ENCODE measurements at regions not wholly inside any gene's neighbourhood (a gene's known extent, or its start where the extent isn't known, plus 50 kb on each side); places are given as distances from the start of the nearest gene placed in this dataset.

DNA sequence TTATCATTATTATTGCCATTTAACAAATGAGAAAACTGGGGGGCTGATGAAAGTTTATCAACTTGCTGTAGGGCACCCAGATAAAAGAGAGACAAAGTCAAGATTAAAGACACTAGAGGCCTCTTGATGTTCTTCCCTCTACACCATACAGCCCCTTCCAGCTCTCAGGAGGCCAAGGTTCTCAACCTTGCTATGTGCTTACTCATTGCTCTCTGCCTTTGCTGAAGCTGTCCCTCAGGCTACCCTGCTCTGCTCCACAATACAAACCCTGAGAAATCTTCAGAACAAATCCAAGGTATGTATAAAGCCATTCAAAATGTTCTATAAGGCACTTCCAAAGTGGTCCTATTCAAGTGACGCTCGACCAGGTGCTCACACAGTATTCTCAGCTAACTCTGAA, 329.9 kb upstream of the TNP1 start:
- Histone ChIP-seq H3K9me3 (ENCODE audit: control insufficient read depth, low read length) (no peaks in the 10 kb centered on the region), H3K4me3 (ENCODE audit: low read depth, low read length) (no peak overlapping the region), H2AFZ (no peak overlapping the region), H3K27ac (no peak overlapping the region), H3K79me2 (no peaks in the 10 kb centered on the region), H3K27me3 (ENCODE audit: control insufficient read depth, insufficient read depth, low read length) (no peaks in the 10 kb centered on the region), H3K4me2 (ENCODE audit: low read length) (no peak overlapping the region), H3K4me1 (no peaks in the 10 kb centered on the region), H3K9ac (no peak overlapping the region), H3K36me3 (ENCODE audit: control insufficient read depth, insufficient read depth, low read length) (no peaks in the 10 kb centered on the region)
- TF ChIP-seq CTCF (IDR thresholded peaks at IDR 0.05), result no peak

DNA sequence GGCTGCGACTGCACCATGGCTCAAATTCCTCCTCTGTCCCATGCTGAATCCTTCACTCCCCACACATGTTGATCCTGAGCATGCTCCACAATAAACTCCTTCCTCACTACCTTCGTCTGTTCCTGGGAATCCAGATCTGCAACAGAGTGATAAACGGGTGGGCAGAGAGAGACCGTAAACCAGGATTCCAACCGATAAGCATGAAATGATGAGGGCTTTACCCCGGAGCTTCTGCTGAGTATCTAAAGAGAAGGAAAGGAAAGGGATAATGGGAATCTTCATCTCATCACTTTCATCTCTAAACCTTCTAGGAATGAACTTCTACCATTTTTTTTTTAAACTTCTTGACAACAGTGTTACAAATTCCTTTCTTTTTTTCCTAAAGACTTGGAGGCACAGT, 329.3 kb upstream of the TNP1 start:
- Histone ChIP-seq H3K4me2 (ENCODE audit: low read length) (no peak overlapping the region), H3K4me1 (no peaks in the 10 kb centered on the region), H3K4me3 (ENCODE audit: low read depth, low read length) (no peak overlapping the region), H2AFZ (no peak overlapping the region), H3K36me3 (ENCODE audit: control insufficient read depth, insufficient read depth, low read length) (no peaks in the 10 kb centered on the region), H3K27ac (no peak overlapping the region), H3K27me3 (ENCODE audit: control insufficient read depth, insufficient read depth, low read length) (no peaks in the 10 kb centered on the region), H3K79me2 (no peaks in the 10 kb centered on the region), H3K9ac (no peak overlapping the region), H3K9me3 (ENCODE audit: control insufficient read depth, low read length) (no peaks in the 10 kb centered on the region)
- no peak for TF ChIP-seq CTCF (IDR thresholded peaks at IDR 0.05)

GRCh38 chr2:217186668-217187159, 326.9 kb upstream of the TNP1 start:
- H3K36me3 ChIP-seq (ENCODE audit: control insufficient read depth, insufficient read depth, low read length), result no peaks in the 10 kb centered on the region

GRCh38 chr2:217186152-217186551, 326.3 kb upstream of the TNP1 start:
- Histone ChIP-seq H3K4me3 (ENCODE audit: low read depth, low read length) (no peak overlapping the region), H3K79me2 (no peaks in the 10 kb centered on the region), H3K9me3 (ENCODE audit: control insufficient read depth, low read length) (no peaks in the 10 kb centered on the region), H3K27ac (no peak overlapping the region), H2AFZ (no peak overlapping the region), H3K36me3 (ENCODE audit: control insufficient read depth, insufficient read depth, low read length) (no peaks in the 10 kb centered on the region), H3K4me1 (no peaks in the 10 kb centered on the region), H3K9ac (no peak overlapping the region), H3K27me3 (ENCODE audit: control insufficient read depth, insufficient read depth, low read length) (no peaks in the 10 kb centered on the region), H3K4me2 (ENCODE audit: low read length) (no peak overlapping the region)
- no peak for TF ChIP-seq CTCF (IDR thresholded peaks at IDR 0.05)

More at GRCh38 chr2:217186668-217187159, 326.9 kb upstream of the TNP1 start:
- Histone ChIP-seq H3K79me2 (no peaks in the 10 kb centered on the region), H3K4me2 (ENCODE audit: low read length) (no peak overlapping the region), H2AFZ (no peak overlapping the region), H3K4me3 (ENCODE audit: low read depth, low read length) (no peak overlapping the region), H3K9me3 (ENCODE audit: control insufficient read depth, low read length) (no peaks in the 10 kb centered on the region), H3K27ac (no peak overlapping the region), H3K4me1 (no peaks in the 10 kb centered on the region), H3K27me3 (ENCODE audit: control insufficient read depth, insufficient read depth, low read length) (no peaks in the 10 kb centered on the region), H3K9ac (no peak overlapping the region)
- TF ChIP-seq CTCF (IDR thresholded peaks at IDR 0.05), result no peak

GRCh38 chr2:217185265-217185995, 325.6 kb upstream of the TNP1 start:
- Histone ChIP-seq H3K4me2 (ENCODE audit: low read length) (no peak overlapping the region), H3K27ac (no peak overlapping the region), H3K4me1 (no peaks in the 10 kb centered on the region), H3K36me3 (ENCODE audit: control insufficient read depth, insufficient read depth, low read length) (no peaks in the 10 kb centered on the region), H3K9me3 (ENCODE audit: control insufficient read depth, low read length) (no peaks in the 10 kb centered on the region), H2AFZ (no peak overlapping the region), H3K4me3 (ENCODE audit: low read depth, low read length) (no peak overlapping the region), H3K79me2 (no peaks in the 10 kb centered on the region), H3K9ac (no peak overlapping the region), H3K27me3 (ENCODE audit: control insufficient read depth, insufficient read depth, low read length) (no peaks in the 10 kb centered on the region)
- TF ChIP-seq CTCF (IDR thresholded peaks at IDR 0.05), result no peak
